Activated CD4-positive, CD25-positive, alpha-beta regulatory T cell treated with anti-CD3 and anti-CD28 coated beads, Interleukin-2, amount 50 U/mL, for 72 hours (primary cell): ENCODE measurements at regions not wholly inside any gene's neighbourhood (a gene's known extent, or its start where the extent isn't known, plus 50 kb on each side); places are given as distances from the start of the nearest gene placed in this dataset.
"Not testable (repeated sequence)": the region's sequence is repeated elsewhere in the genome, so short reads cannot be mapped to it uniquely, and the experiment has no call there.

Source experiments
- DNase-seq: peaks from one replicate; pipeline ENCODE4 v3.0.0; 2021

GRCh38 chr22:48918585-48919186, 909.0 kb downstream of the BRD1 start:
- DNase-seq, result no peak

- not testable (repeated sequence) for DNase-seq
Observed at GRCh38 chr22:48912356-48913066, 915.2 kb downstream of the BRD1 start.

GRCh38 chr22:48911647-48912046, 916.0 kb downstream of the BRD1 start:
- not testable (repeated sequence) for DNase-seq

- DNase-seq, result not testable (repeated sequence)
Observed at GRCh38 chr22:48911067-48911466, 916.6 kb downstream of the BRD1 start.

GRCh38 chr22:48908547-48908946, 919.1 kb downstream of the BRD1 start:
- DNase-seq, result no peak

GRCh38 chr22:48907591-48907990, 920.1 kb downstream of the BRD1 start:
- no peak for DNase-seq

GRCh38 chr22:48906216-48906835, 921.3 kb downstream of the BRD1 start:
- DNase-seq, result no peak

GRCh38 chr22:48905206-48905975, 922.3 kb downstream of the BRD1 start:
- no peak for DNase-seq

GRCh38 chr22:48902983-48903650, 924.6 kb downstream of the BRD1 start:
- DNase-seq, result no peak

GRCh38 chr22:48902001-48902869, 925.4 kb downstream of the BRD1 start:
- DNase-seq, result peak; percentile 14

GRCh38 chr22:48901324-48901723, 926.3 kb downstream of the BRD1 start:
- DNase-seq, result no peak

- peak; percentile 14 for DNase-seq
Observed at GRCh38 chr22:48900626-48901025, 927.0 kb downstream of the BRD1 start.

GRCh38 chr22:48900327-48900597, 927.4 kb downstream of the BRD1 start:
- no peak for DNase-seq

GRCh38 chr22:48899523-48900326, 927.9 kb downstream of the BRD1 start:
- DNase-seq, result peak; percentile 21

GRCh38 chr22:48898524-48899250, 929.0 kb downstream of the BRD1 start:
- DNase-seq, result peak; percentile 17

- peak; percentile 24 for DNase-seq
Observed at GRCh38 chr22:48897645-48898370, 929.9 kb downstream of the BRD1 start.

GRCh38 chr22:48896766-48897644, 930.7 kb downstream of the BRD1 start:
- DNase-seq, result no peak
